ENCODE measurements at regions not wholly inside any gene's neighbourhood (a gene's known extent, or its start where the extent isn't known, plus 50 kb on each side); places are given as distances from the start of the nearest gene placed in this dataset.

GRCh38 chr9:115985657-115986056 is 167.9 kb upstream of the PAPPA start:
- Histone ChIP-seq H3K4me1 (ENCODE audit: control insufficient read depth in 1 of 2, low read depth in 2 of 2) (no peaks in the 10 kb centered on the region), H3K27me3 (replicated peaks; ENCODE audit: insufficient read depth) (no peaks in the 10 kb centered on the region), H3K9me3 (no peaks in the 10 kb centered on the region), H3K36me3 (no peaks in the 10 kb centered on the region), H3K27ac (no peak overlapping the region), H3K4me3 (no peak overlapping the region)
- DNase-seq (ENCODE audit: low spot score): no peak
- no peak for TF ChIP-seq CTCF (IDR thresholded peaks at IDR 0.05)
- ATAC-seq (ENCODE audit: insufficient number of reproducible peaks, low FRiP score, low read depth): no peak

GRCh38 chr9:115986508-115986907 is 167.1 kb upstream of the PAPPA start:
- Histone ChIP-seq H3K27me3 (replicated peaks; ENCODE audit: insufficient read depth) (no peaks in the 10 kb centered on the region), H3K27ac (no peak overlapping the region), H3K4me3 (no peak overlapping the region), H3K9me3 (no peaks in the 10 kb centered on the region), H3K36me3 (no peaks in the 10 kb centered on the region), H3K4me1 (ENCODE audit: control insufficient read depth in 1 of 2, low read depth in 2 of 2) (no peaks in the 10 kb centered on the region)
- TF ChIP-seq CTCF (IDR thresholded peaks at IDR 0.05): no peak
- ATAC-seq (ENCODE audit: insufficient number of reproducible peaks, low FRiP score, low read depth) (no peak), DNase-seq (ENCODE audit: low spot score) (no peak)

- Histone ChIP-seq H3K4me3 (no peak overlapping the region), H3K4me1 (ENCODE audit: control insufficient read depth in 1 of 2, low read depth in 2 of 2) (no peaks in the 10 kb centered on the region), H3K27me3 (replicated peaks; ENCODE audit: insufficient read depth) (no peaks in the 10 kb centered on the region), H3K9me3 (no peaks in the 10 kb centered on the region), H3K36me3 (no peaks in the 10 kb centered on the region), H3K27ac (no peak overlapping the region)
- no peak for TF ChIP-seq CTCF (IDR thresholded peaks at IDR 0.05)
- ATAC-seq (ENCODE audit: insufficient number of reproducible peaks, low FRiP score, low read depth): no peak
- no peak for DNase-seq (ENCODE audit: low spot score)
These were observed 164.9 kb upstream of the PAPPA start for GRCh38 chr9:115988701-115989100.

- no peak overlapping the region for H3K27ac ChIP-seq
- H3K4me3 ChIP-seq: no peak overlapping the region
- no peaks in the 10 kb centered on the region for H3K27me3 ChIP-seq (replicated peaks; ENCODE audit: insufficient read depth)
- H3K4me1 ChIP-seq (ENCODE audit: control insufficient read depth in 1 of 2, low read depth in 2 of 2): no peaks in the 10 kb centered on the region
- no peak for DNase-seq (ENCODE audit: low spot score)
- ATAC-seq (ENCODE audit: insufficient number of reproducible peaks, low FRiP score, low read depth): no peak
- no peak for TF ChIP-seq CTCF (IDR thresholded peaks at IDR 0.05)
- no peaks in the 10 kb centered on the region for H3K9me3 ChIP-seq
- H3K36me3 ChIP-seq: no peaks in the 10 kb centered on the region
These were observed 163.8 kb upstream of the PAPPA start for GRCh38 chr9:115989831-115990230.

- ATAC-seq (ENCODE audit: insufficient number of reproducible peaks, low FRiP score, low read depth) (no peak), DNase-seq (ENCODE audit: low spot score) (no peak)
- no peaks in the 10 kb centered on the region for H3K36me3 ChIP-seq
- no peaks in the 10 kb centered on the region for H3K4me1 ChIP-seq (ENCODE audit: control insufficient read depth in 1 of 2, low read depth in 2 of 2)
- H3K27me3 ChIP-seq (replicated peaks; ENCODE audit: insufficient read depth): no peaks in the 10 kb centered on the region
- H3K4me3 ChIP-seq: no peak overlapping the region
- no peak for TF ChIP-seq CTCF (IDR thresholded peaks at IDR 0.05)
- no peak overlapping the region for H3K27ac ChIP-seq
- H3K9me3 ChIP-seq: no peaks in the 10 kb centered on the region
These were observed 160.8 kb upstream of the PAPPA start for GRCh38 chr9:115992834-115993233.

Data from thoracic aorta (tissue), 2 donors.